Peyer's patch (tissue), 4 donors: ENCODE measurements at regions not wholly inside any gene's neighbourhood (a gene's known extent, or its start where the extent isn't known, plus 50 kb on each side); places are given as distances from the start of the nearest gene placed in this dataset.

Experiments used
- CTCF ChIP-seq, 6 experiments: fragments of 450-650 bp in 4 of 6; fragments of 200-600 bp in 2 of 6; sonication (generic) in 1 of 6; IDR thresholded peaks; one replicate each; pipeline ENCODE4 v1.5.1; 2017 to 2019; ENCODE audit warnings: antibody characterized with exemption in 6 of 6, mild to moderate bottlenecking in 3 of 6, moderate library complexity in 1 of 6
- POLR2A ChIP-seq, 2 donors: fragments of 450-650 bp; IDR thresholded peaks; one replicate each; pipeline ENCODE4 v1.5.1; 2017; ENCODE audit warnings: antibody characterized with exemption in 2 of 2, mild to moderate bottlenecking in 2 of 2, moderate library complexity in 2 of 2

DNA sequence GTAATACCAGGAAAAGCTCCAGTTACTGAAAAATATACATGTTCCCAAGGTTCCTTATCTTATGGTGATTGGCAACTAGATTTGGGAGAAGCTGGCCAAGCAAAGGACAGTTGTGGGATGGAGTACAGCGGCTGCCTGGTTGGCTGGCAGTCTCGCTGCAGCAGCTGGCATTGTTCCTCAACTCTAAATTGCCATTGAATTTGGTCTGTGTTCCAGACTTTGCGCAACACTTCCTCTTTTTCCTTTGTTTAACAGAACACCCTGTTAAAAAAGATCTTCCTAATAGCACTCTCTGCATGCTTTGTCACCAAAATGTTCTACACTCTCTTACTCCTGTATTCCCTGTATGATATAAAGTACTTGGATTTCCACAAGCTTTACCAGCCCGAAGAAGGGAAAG is 420.6 kb upstream of the RBMS3 start:
- TF ChIP-seq CTCF (IDR thresholded peaks at IDR 0.05) (no peak), POLR2A (IDR thresholded peaks at IDR 0.05) (no peak)
